ENCODE measurements at regions not wholly inside any gene's neighbourhood (a gene's known extent, or its start where the extent isn't known, plus 50 kb on each side); places are given as distances from the start of the nearest gene placed in this dataset.

GRCh38 chr6:156658186-156658965, 118.8 kb upstream of the ARID1B start:
- DNase-seq (ENCODE audit: low spot score) (no peak), ATAC-seq (ENCODE audit: insufficient number of reproducible peaks, low FRiP score, low read depth) (no peak)
- Histone ChIP-seq H3K4me3 (peak overlapping the region; percentile 60), H3K27me3 (replicated peaks; ENCODE audit: insufficient read depth) (no peaks in the 10 kb centered on the region), H3K36me3 (no peaks in the 10 kb centered on the region), H3K27ac (peak overlapping the region in 1 of 2 donors; percentile 43), H3K4me1 (ENCODE audit: control insufficient read depth in 1 of 2, low read depth in 2 of 2) (peaks cover 14 to 20% of the 10 kb centered on the region in 2 donors), H3K9me3 (no peaks in the 10 kb centered on the region)
- TF ChIP-seq CTCF (IDR thresholded peaks at IDR 0.05), result no peak

GRCh38 chr6:156657296-156657695, 119.9 kb upstream of the ARID1B start:
- DNase-seq (ENCODE audit: low spot score), result no peak
- H3K9me3 ChIP-seq, result no peaks in the 10 kb centered on the region
- no peaks in the 10 kb centered on the region for H3K36me3 ChIP-seq
- no peak overlapping the region for H3K27ac ChIP-seq
- H3K4me3 ChIP-seq, result no peak overlapping the region
- no peak for ATAC-seq (ENCODE audit: insufficient number of reproducible peaks, low FRiP score, low read depth)
- H3K27me3 ChIP-seq (replicated peaks; ENCODE audit: insufficient read depth), result no peaks in the 10 kb centered on the region
- no peak for TF ChIP-seq CTCF (IDR thresholded peaks at IDR 0.05)
- H3K4me1 ChIP-seq (ENCODE audit: control insufficient read depth in 1 of 2, low read depth in 2 of 2), result peaks cover 14 to 20% of the 10 kb centered on the region in 2 donors

GRCh38 chr6:156654919-156655918, 122.0 kb upstream of the ARID1B start:
- ATAC-seq (ENCODE audit: insufficient number of reproducible peaks, low FRiP score, low read depth) (no peak), DNase-seq (ENCODE audit: low spot score) (no peak)
- Histone ChIP-seq H3K4me1 (ENCODE audit: control insufficient read depth in 1 of 2, low read depth in 2 of 2) (peaks cover 14 to 20% of the 10 kb centered on the region in 2 donors), H3K27me3 (replicated peaks; ENCODE audit: insufficient read depth) (no peaks in the 10 kb centered on the region), H3K27ac (no peak overlapping the region), H3K9me3 (no peaks in the 10 kb centered on the region), H3K4me3 (no peak overlapping the region), H3K36me3 (no peaks in the 10 kb centered on the region)
- TF ChIP-seq CTCF (IDR thresholded peaks at IDR 0.05), result no peak

GRCh38 chr6:156652231-156652750, 124.9 kb upstream of the ARID1B start:
- ATAC-seq (ENCODE audit: insufficient number of reproducible peaks, low FRiP score, low read depth) (no peak), DNase-seq (ENCODE audit: low spot score) (no peak)
- Histone ChIP-seq H3K36me3 (no peaks in the 10 kb centered on the region), H3K4me3 (no peak overlapping the region), H3K4me1 (ENCODE audit: control insufficient read depth in 1 of 2, low read depth in 2 of 2) (peaks cover 0 to under 1% of the 10 kb centered on the region in 2 donors), H3K9me3 (no peaks in the 10 kb centered on the region), H3K27me3 (replicated peaks; ENCODE audit: insufficient read depth) (no peaks in the 10 kb centered on the region), H3K27ac (no peak overlapping the region)
- TF ChIP-seq CTCF (IDR thresholded peaks at IDR 0.05), result no peak

GRCh38 chr6:156651486-156651885, 125.7 kb upstream of the ARID1B start:
- TF ChIP-seq CTCF (IDR thresholded peaks at IDR 0.05), result no peak
- no peak for DNase-seq (ENCODE audit: low spot score)

More at GRCh38 chr6:156651486-156651885, 125.7 kb upstream of the ARID1B start:
- ATAC-seq (ENCODE audit: insufficient number of reproducible peaks, low FRiP score, low read depth), result no peak
- Histone ChIP-seq H3K9me3 (no peaks in the 10 kb centered on the region), H3K27ac (no peak overlapping the region), H3K4me1 (ENCODE audit: control insufficient read depth in 1 of 2, low read depth in 2 of 2) (no peaks in the 10 kb centered on the region), H3K4me3 (no peak overlapping the region), H3K36me3 (no peaks in the 10 kb centered on the region), H3K27me3 (replicated peaks; ENCODE audit: insufficient read depth) (no peaks in the 10 kb centered on the region)

All from thoracic aorta (tissue), 2 donors.